ENCODE measurements at regions not wholly inside any gene's neighbourhood (a gene's known extent, or its start where the extent isn't known, plus 50 kb on each side); places are given as distances from the start of the nearest gene placed in this dataset.
A peak's percentile ranks its signal among the peaks of the same experiment; 100 is the strongest.
"Not testable (repeated sequence)": the region's sequence is repeated elsewhere in the genome, so short reads cannot be mapped to it uniquely, and the experiment has no call there.

GRCh38 chr5:99706160-99706559 is 777.4 kb upstream of the CHD1 start:
- DNase-seq, result no peak

- no peak for DNase-seq
Measured at GRCh38 chr5:99702565-99702964, 773.8 kb upstream of the CHD1 start.

- DNase-seq, result no peak
Measured at GRCh38 chr5:99694884-99695283, 766.1 kb upstream of the CHD1 start.

GRCh38 chr5:99686538-99686937 is 757.7 kb upstream of the CHD1 start:
- DNase-seq, result no peak

- DNase-seq, result no peak
Measured at GRCh38 chr5:99675974-99676373, 747.2 kb upstream of the CHD1 start.

- DNase-seq, result no peak
Measured at GRCh38 chr5:99674101-99674500, 745.3 kb upstream of the CHD1 start.

- no peak for DNase-seq
Measured at GRCh38 chr5:99664972-99665371, 736.2 kb upstream of the CHD1 start.

- DNase-seq, result no peak
Measured at GRCh38 chr5:99651298-99651697, 722.5 kb upstream of the CHD1 start.

GRCh38 chr5:99646011-99646647 is 717.3 kb upstream of the CHD1 start:
- DNase-seq, result no peak

GRCh38 chr5:99644822-99645221 is 716.0 kb upstream of the CHD1 start:
- no peak for DNase-seq

GRCh38 chr5:99640646-99641045 is 711.8 kb upstream of the CHD1 start:
- DNase-seq, result no peak

- no peak for DNase-seq
Measured at GRCh38 chr5:99639905-99640304, 711.1 kb upstream of the CHD1 start.

- DNase-seq, result no peak
Measured at GRCh38 chr5:99636663-99637062, 707.9 kb upstream of the CHD1 start.

GRCh38 chr5:99621772-99622681 is 693.2 kb upstream of the CHD1 start:
- no peak for DNase-seq

GRCh38 chr5:99617335-99617734 is 688.5 kb upstream of the CHD1 start:
- DNase-seq, result no peak

- DNase-seq, result no peak
Measured at GRCh38 chr5:99614888-99615287, 686.1 kb upstream of the CHD1 start.

GRCh38 chr5:99607124-99607523 is 678.3 kb upstream of the CHD1 start:
- no peak for DNase-seq

GRCh38 chr5:99605904-99606303 is 677.1 kb upstream of the CHD1 start:
- DNase-seq, result no peak

- DNase-seq, result no peak
Measured at GRCh38 chr5:99600952-99601351, 672.1 kb upstream of the CHD1 start.

- DNase-seq, result no peak
Measured at GRCh38 chr5:99590806-99591205, 662.0 kb upstream of the CHD1 start.

- DNase-seq, result no peak
Measured at GRCh38 chr5:99589424-99589823, 660.6 kb upstream of the CHD1 start.

GRCh38 chr5:99587983-99588382 is 659.2 kb upstream of the CHD1 start:
- no peak for DNase-seq

- peak; percentile 33 for DNase-seq
Measured at GRCh38 chr5:99586878-99587277, 658.1 kb upstream of the CHD1 start.

- DNase-seq, result not testable (repeated sequence)
Measured at GRCh38 chr5:99581204-99581603, 652.4 kb upstream of the CHD1 start.
